Tibial artery (tissue), 4 donors: ENCODE measurements at regions not wholly inside any gene's neighbourhood (a gene's known extent, or its start where the extent isn't known, plus 50 kb on each side); places are given as distances from the start of the nearest gene placed in this dataset.

Experiments used
- DNase-seq, 2 donors: peaks; one replicate each; pipeline ENCODE4 v3.0.0-alpha.2; 2019
- H3K27ac ChIP-seq, 2 donors: fragments of 200-600 bp; sonication (generic) in 1 of 2; 1 replicate in 1 of 2; 2 replicates in 1 of 2; pipeline ENCODE4 v1.5.1; 2018 to 2019; ENCODE audit warnings: mild to moderate bottlenecking in 1 of 2
- H3K27me3 ChIP-seq, 2 donors: fragments of 200-600 bp; sonication (generic) in 1 of 2; one replicate each; pipeline versions ENCODE4 v1.5.1 to v1.6.0; 2016 to 2019
- H3K36me3 ChIP-seq, 3 donors: fragments of 200-600 bp; sonication (generic) in 2 of 3; one replicate each; pipeline ENCODE4 v1.5.1; 2016 to 2019; ENCODE audit warnings: mild to moderate bottlenecking in 2 of 3
- H3K4me1 ChIP-seq, 4 donors: fragments of 200-600 bp; sonication (generic) in 2 of 4; 1 replicate in 3 of 4; 2 replicates in 1 of 4; pipeline ENCODE4 v1.5.1; 2016 to 2019
- H3K4me3 ChIP-seq, 2 donors: fragments of 200-600 bp; sonication (generic) in 1 of 2; 1 replicate in 1 of 2; 2 replicates in 1 of 2; pipeline ENCODE4 v1.5.1; 2018 to 2019; ENCODE audit warnings: mild to moderate bottlenecking in 2 of 2
- H3K9me3 ChIP-seq, 3 donors: fragments of 200-600 bp; sonication (generic) in 1 of 3; one replicate each; pipeline ENCODE4 v1.5.1; 2016 to 2019
- CTCF ChIP-seq, 2 experiments: fragments of 200-600 bp in 1 of 2; fragments of 450-650 bp in 1 of 2; IDR thresholded peaks; one replicate each; pipeline ENCODE4 v1.5.1; 2017 to 2019; ENCODE audit warnings: antibody characterized with exemption in 2 of 2, mild to moderate bottlenecking in 1 of 2, moderate library complexity in 1 of 2
- intact Hi-C: fragments of 100-400 bp; cut with DNase I; formaldehyde crosslinking; loops from one replicate; pipeline ENCODE4 v1.15.0; 2023; ENCODE audit warnings: low total_unique reads

DNA sequence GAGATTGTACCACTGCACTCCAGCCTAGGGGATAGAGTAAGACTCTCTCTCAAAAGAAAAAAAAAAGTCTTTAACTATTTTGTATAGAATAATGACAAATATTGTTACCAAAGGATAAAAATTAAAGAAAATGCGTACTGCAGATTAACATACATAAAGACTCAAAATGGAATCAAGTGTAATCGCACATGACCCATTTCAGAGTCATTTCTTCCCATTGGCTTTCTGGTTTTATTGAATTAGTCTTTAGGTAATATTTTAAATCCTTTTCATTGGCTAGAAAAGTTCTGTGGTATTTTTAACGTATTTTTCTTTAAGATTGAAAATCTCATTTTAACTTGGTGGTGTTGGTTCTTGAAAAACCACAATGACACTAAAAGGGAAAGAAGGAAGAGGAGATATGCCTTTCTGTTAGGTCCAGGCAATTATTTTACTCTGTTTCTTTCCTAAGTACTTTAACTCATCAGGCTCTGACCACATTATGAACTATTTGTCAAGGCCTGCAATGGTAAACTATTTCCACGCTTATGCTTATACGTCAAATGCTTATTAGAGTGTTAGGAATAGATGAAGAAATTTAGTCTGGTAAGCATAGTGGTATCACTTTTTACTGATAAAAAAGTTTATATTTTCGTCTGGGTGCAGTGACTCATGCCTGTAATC is 52.3 kb downstream of the PLEKHG1 start:
- Histone ChIP-seq H3K27ac (no peak overlapping the region), H3K4me1 (no peaks in the 10 kb centered on the region), H3K9me3 (no peaks in the 10 kb centered on the region), H3K27me3 (no peaks in the 10 kb centered on the region), H3K4me3 (no peak overlapping the region), H3K36me3 (no peaks in the 10 kb centered on the region)
- intact Hi-C loops: no loop called here
- no peak for DNase-seq
- no peak for TF ChIP-seq CTCF (IDR thresholded peaks at IDR 0.05)

DNA sequence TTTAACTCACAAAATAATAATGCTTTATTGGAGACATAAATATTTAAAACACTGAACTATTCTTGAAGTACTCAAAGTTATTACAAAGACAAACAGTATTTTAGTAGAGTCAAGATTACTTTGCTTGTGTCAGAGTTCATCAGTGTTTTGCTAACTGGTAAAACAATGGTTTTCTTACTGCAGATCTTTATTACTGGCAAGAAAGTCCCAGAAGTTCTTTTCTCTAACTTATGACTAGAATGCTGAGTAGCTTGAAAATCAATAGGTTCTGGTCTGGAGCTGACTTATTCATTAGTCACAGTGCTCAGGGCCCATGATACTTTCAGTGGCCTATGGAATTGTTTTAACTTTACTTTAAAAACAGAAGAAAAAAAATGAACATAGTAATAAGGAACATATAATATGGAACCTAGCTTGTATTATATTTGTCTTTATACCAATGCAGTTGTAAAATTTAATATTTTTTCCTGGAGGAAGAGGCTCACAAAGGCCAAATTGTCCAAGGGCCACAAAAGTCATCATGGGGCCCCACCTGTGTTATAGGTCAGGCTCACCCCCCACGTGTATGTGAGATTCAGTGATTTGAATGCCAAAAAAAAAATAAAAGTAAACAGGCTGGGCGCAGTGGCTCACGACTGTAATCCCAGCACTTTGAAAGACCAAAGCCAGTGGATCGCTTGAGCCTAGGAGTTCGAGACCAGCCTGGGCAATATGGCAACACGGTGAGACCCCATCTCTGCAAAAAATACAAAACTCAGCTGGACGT is 53.3 kb downstream of the PLEKHG1 start:
- DNase-seq: no peak
- no peak overlapping the region for H3K4me3 ChIP-seq
- no peaks in the 10 kb centered on the region for H3K27me3 ChIP-seq
- H3K36me3 ChIP-seq: no peaks in the 10 kb centered on the region
- H3K27ac ChIP-seq: no peak overlapping the region
- H3K9me3 ChIP-seq: no peaks in the 10 kb centered on the region
- intact Hi-C loops: no loop called here
- TF ChIP-seq CTCF (IDR thresholded peaks at IDR 0.05): no peak
- H3K4me1 ChIP-seq: no peaks in the 10 kb centered on the region

DNA sequence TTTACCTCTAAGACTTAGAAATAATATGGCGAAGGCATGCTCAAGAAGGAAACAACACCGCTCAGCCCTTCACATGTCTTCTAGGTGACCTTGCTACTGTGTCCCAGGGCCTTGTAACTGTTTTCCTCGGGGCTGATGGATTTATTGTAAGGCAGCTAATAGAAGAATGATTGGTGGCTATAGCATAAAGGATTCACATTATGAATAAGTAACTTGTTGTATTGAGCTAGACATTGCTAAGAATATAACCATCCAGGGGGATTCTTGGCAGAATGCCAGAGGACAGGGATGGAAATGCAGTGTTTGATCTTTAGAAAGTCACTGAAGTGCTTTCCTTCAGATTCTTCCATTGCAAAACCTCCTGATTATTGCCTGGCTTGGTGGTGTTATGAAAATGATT is 54.9 kb downstream of the PLEKHG1 start:
- Histone ChIP-seq H3K27ac (no peak overlapping the region), H3K9me3 (no peaks in the 10 kb centered on the region), H3K4me1 (no peaks in the 10 kb centered on the region), H3K27me3 (no peaks in the 10 kb centered on the region), H3K36me3 (no peaks in the 10 kb centered on the region), H3K4me3 (no peak overlapping the region)
- DNase-seq: no peak
- intact Hi-C loops: no loop called here
- TF ChIP-seq CTCF (IDR thresholded peaks at IDR 0.05): no peak

DNA sequence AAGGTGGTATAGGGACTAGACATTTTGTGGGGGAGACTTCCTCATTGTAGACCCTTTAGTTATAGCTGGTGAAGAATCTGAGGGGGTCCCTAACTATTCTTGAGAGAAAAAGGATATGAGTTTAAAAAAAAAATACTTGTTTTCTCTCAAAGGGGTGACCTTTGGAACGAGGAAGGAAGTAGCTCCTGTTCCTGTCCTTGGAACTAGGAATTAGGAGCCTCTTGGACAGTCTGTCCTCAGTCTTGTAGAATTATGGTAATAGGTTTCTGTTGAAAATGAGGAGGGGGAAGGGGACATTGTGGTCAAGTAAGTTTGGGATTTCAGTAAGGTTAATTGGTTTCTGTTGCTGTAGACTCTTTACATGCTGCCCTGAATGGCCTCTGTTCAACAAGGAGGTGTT is 56.5 kb downstream of the PLEKHG1 start:
- no peaks in the 10 kb centered on the region for H3K4me1 ChIP-seq
- H3K27ac ChIP-seq: no peak overlapping the region
- no peak for TF ChIP-seq CTCF (IDR thresholded peaks at IDR 0.05)
- no peaks in the 10 kb centered on the region for H3K36me3 ChIP-seq
- H3K9me3 ChIP-seq: no peaks in the 10 kb centered on the region
- DNase-seq: no peak
- H3K27me3 ChIP-seq: no peaks in the 10 kb centered on the region
- no peak overlapping the region for H3K4me3 ChIP-seq
- intact Hi-C loops: no loop called here

- intact Hi-C loops: no loop called here
- H3K4me3 ChIP-seq: no peak overlapping the region
- no peaks in the 10 kb centered on the region for H3K27me3 ChIP-seq
- H3K4me1 ChIP-seq: no peaks in the 10 kb centered on the region
- no peak overlapping the region for H3K27ac ChIP-seq
- no peak for DNase-seq
- H3K36me3 ChIP-seq: no peaks in the 10 kb centered on the region
- no peaks in the 10 kb centered on the region for H3K9me3 ChIP-seq
- TF ChIP-seq CTCF (IDR thresholded peaks at IDR 0.05): no peak
Measured at GRCh38 chr6:150658421-150658820, 58.7 kb downstream of the PLEKHG1 start.
